ENCODE measurements at regions not wholly inside any gene's neighbourhood (a gene's known extent, or its start where the extent isn't known, plus 50 kb on each side); places are given as distances from the start of the nearest gene placed in this dataset.
"Not testable (repeated sequence)": the region's sequence is repeated elsewhere in the genome, so short reads cannot be mapped to it uniquely, and the experiment has no call there.

- DNase-seq (ENCODE audit: low spot score) = no peak
Observed at GRCh38 chr22:49659924-49660315, 167.8 kb downstream of the BRD1 start.

- DNase-seq (ENCODE audit: low spot score) = no peak
Observed at GRCh38 chr22:49659281-49659923, 168.3 kb downstream of the BRD1 start.

- no peak for DNase-seq (ENCODE audit: low spot score)
Observed at GRCh38 chr22:49658902-49659280, 168.8 kb downstream of the BRD1 start.

GRCh38 chr22:49657974-49658590 lies 169.6 kb downstream of the BRD1 start:
- no peak for DNase-seq (ENCODE audit: low spot score)

- no peak for DNase-seq (ENCODE audit: low spot score)
Observed at GRCh38 chr22:49657275-49657973, 170.2 kb downstream of the BRD1 start.

GRCh38 chr22:49656883-49657274 lies 170.8 kb downstream of the BRD1 start:
- not testable (repeated sequence) for DNase-seq (ENCODE audit: low spot score)

GRCh38 chr22:49656291-49656851 lies 171.3 kb downstream of the BRD1 start:
- DNase-seq (ENCODE audit: low spot score) = no peak

GRCh38 chr22:49655168-49655812 lies 172.4 kb downstream of the BRD1 start:
- DNase-seq (ENCODE audit: low spot score) = no peak

GRCh38 chr22:49650336-49651241 lies 177.1 kb downstream of the BRD1 start:
- no peak for DNase-seq (ENCODE audit: low spot score)

GRCh38 chr22:49649166-49650068 lies 178.3 kb downstream of the BRD1 start:
- DNase-seq (ENCODE audit: low spot score) = no peak

GRCh38 chr22:49648053-49648452 lies 179.6 kb downstream of the BRD1 start:
- no peak for DNase-seq (ENCODE audit: low spot score)

- DNase-seq (ENCODE audit: low spot score) = no peak
Observed at GRCh38 chr22:49647627-49648026, 180.0 kb downstream of the BRD1 start.

GRCh38 chr22:49646876-49647275 lies 180.8 kb downstream of the BRD1 start:
- no peak for DNase-seq (ENCODE audit: low spot score)

- no peak for DNase-seq (ENCODE audit: low spot score)
Observed at GRCh38 chr22:49645791-49646550, 181.7 kb downstream of the BRD1 start.

- DNase-seq (ENCODE audit: low spot score) = no peak
Observed at GRCh38 chr22:49645257-49645656, 182.4 kb downstream of the BRD1 start.

- DNase-seq (ENCODE audit: low spot score) = no peak
Observed at GRCh38 chr22:49643998-49644397, 183.7 kb downstream of the BRD1 start.

GRCh38 chr22:49643466-49643865 lies 184.2 kb downstream of the BRD1 start:
- DNase-seq (ENCODE audit: low spot score) = no peak

GRCh38 chr22:49642741-49643140 lies 184.9 kb downstream of the BRD1 start:
- DNase-seq (ENCODE audit: low spot score) = no peak

- DNase-seq (ENCODE audit: low spot score) = no peak
Observed at GRCh38 chr22:49642331-49642730, 185.3 kb downstream of the BRD1 start.

Data from H4 (cell line).